Peyer's patch (tissue), 4 donors: ENCODE measurements at regions not wholly inside any gene's neighbourhood (a gene's known extent, or its start where the extent isn't known, plus 50 kb on each side); places are given as distances from the start of the nearest gene placed in this dataset.

Experiments
- DNase-seq, 3 donors: peaks; one replicate each; pipeline ENCODE4 v3.0.0-alpha.2; 2017 to 2019
- H3K27ac ChIP-seq, 4 donors: fragments of 200-600 bp; sonication (generic); one replicate each; pipeline ENCODE4 v1.5.1; 2016 to 2019
- H3K27me3 ChIP-seq, 2 donors: fragments of 200-600 bp; sonication (generic); one replicate each; pipeline ENCODE4 v1.5.1; 2019
- H3K36me3 ChIP-seq, 3 donors: fragments of 200-600 bp; sonication (generic); one replicate each; pipeline ENCODE4 v1.5.1; 2016 to 2019
- H3K4me1 ChIP-seq, 4 donors: fragments of 200-600 bp; sonication (generic); one replicate each; pipeline ENCODE4 v1.5.1; 2016 to 2019
- H3K4me3 ChIP-seq, 4 donors: fragments of 200-600 bp; sonication (generic); 1 replicate in 3 of 4; 2 replicates in 1 of 4; pipeline ENCODE4 v1.5.1; 2016 to 2019; ENCODE audit warnings: mild to moderate bottlenecking in 1 of 4
- H3K9me3 ChIP-seq, 4 donors: fragments of 200-600 bp; sonication (generic); one replicate each; pipeline ENCODE4 v1.5.1; 2016 to 2019; ENCODE audit warnings: mild to moderate bottlenecking in 1 of 4
- CTCF ChIP-seq, 6 experiments: fragments of 450-650 bp in 4 of 6; fragments of 200-600 bp in 2 of 6; sonication (generic) in 1 of 6; IDR thresholded peaks; one replicate each; pipeline ENCODE4 v1.5.1; 2017 to 2019; ENCODE audit warnings: antibody characterized with exemption in 6 of 6, mild to moderate bottlenecking in 3 of 6, moderate library complexity in 1 of 6
- POLR2A ChIP-seq, 2 donors: fragments of 450-650 bp; IDR thresholded peaks; one replicate each; pipeline ENCODE4 v1.5.1; 2017; ENCODE audit warnings: antibody characterized with exemption in 2 of 2, mild to moderate bottlenecking in 2 of 2, moderate library complexity in 2 of 2

- DNase-seq, result no peak
- Histone ChIP-seq H3K4me1 (peaks cover 0 to 3% (median 0%) of the 10 kb centered on the region in 4 donors), H3K27ac (no peak overlapping the region), H3K4me3 (no peak overlapping the region), H3K27me3 (no peaks in the 10 kb centered on the region), H3K9me3 (no peaks in the 10 kb centered on the region), H3K36me3 (no peaks in the 10 kb centered on the region)
- TF ChIP-seq POLR2A (IDR thresholded peaks at IDR 0.05), result no peak
- no peak for TF ChIP-seq CTCF (IDR thresholded peaks at IDR 0.05)
These were observed 140.2 kb upstream of the FGGY start for GRCh38 chr1:59156526-59157199.

GRCh38 chr1:59158321-59158720, 138.6 kb upstream of the FGGY start:
- no peak overlapping the region for H3K27ac ChIP-seq
- DNase-seq, result no peak
- H3K4me3 ChIP-seq, result no peak overlapping the region
- H3K27me3 ChIP-seq, result no peaks in the 10 kb centered on the region
- no peaks in the 10 kb centered on the region for H3K36me3 ChIP-seq
- TF ChIP-seq POLR2A (IDR thresholded peaks at IDR 0.05) (no peak), CTCF (IDR thresholded peaks at IDR 0.05) (no peak)
- no peaks in the 10 kb centered on the region for H3K9me3 ChIP-seq
- no peaks in the 10 kb centered on the region for H3K4me1 ChIP-seq

- H3K36me3 ChIP-seq, result no peaks in the 10 kb centered on the region
- H3K4me1 ChIP-seq, result no peaks in the 10 kb centered on the region
- no peak overlapping the region for H3K27ac ChIP-seq
- DNase-seq, result no peak
- TF ChIP-seq POLR2A (IDR thresholded peaks at IDR 0.05) (no peak), CTCF (IDR thresholded peaks at IDR 0.05) (no peak)
- H3K4me3 ChIP-seq, result no peak overlapping the region
- no peaks in the 10 kb centered on the region for H3K27me3 ChIP-seq
- no peaks in the 10 kb centered on the region for H3K9me3 ChIP-seq
These were observed 137.2 kb upstream of the FGGY start for GRCh38 chr1:59159557-59160203.

- TF ChIP-seq CTCF (IDR thresholded peaks at IDR 0.05) (no peak), POLR2A (IDR thresholded peaks at IDR 0.05) (no peak)
- Histone ChIP-seq H3K4me3 (no peak overlapping the region), H3K27me3 (no peaks in the 10 kb centered on the region), H3K9me3 (no peaks in the 10 kb centered on the region), H3K27ac (no peak overlapping the region), H3K36me3 (no peaks in the 10 kb centered on the region), H3K4me1 (no peaks in the 10 kb centered on the region)
- no peak for DNase-seq
These were observed 135.8 kb upstream of the FGGY start for GRCh38 chr1:59161136-59161535.

- TF ChIP-seq CTCF (IDR thresholded peaks at IDR 0.05) (no peak), POLR2A (IDR thresholded peaks at IDR 0.05) (no peak)
- Histone ChIP-seq H3K27me3 (no peaks in the 10 kb centered on the region), H3K4me3 (no peak overlapping the region), H3K4me1 (no peaks in the 10 kb centered on the region), H3K27ac (no peak overlapping the region), H3K9me3 (no peaks in the 10 kb centered on the region), H3K36me3 (no peaks in the 10 kb centered on the region)
- no peak for DNase-seq
These were observed 134.2 kb upstream of the FGGY start for GRCh38 chr1:59162665-59163064.
